ENCODE measurements at regions not wholly inside any gene's neighbourhood (a gene's known extent, or its start where the extent isn't known, plus 50 kb on each side); places are given as distances from the start of the nearest gene placed in this dataset.

- TF ChIP-seq CTCF (IDR thresholded peaks at IDR 0.05; ENCODE audit: borderline replicate concordance, insufficient read depth, low read depth, low read length) = no peak
- H3K4me3 ChIP-seq (ENCODE audit: low read depth, low read length) = no peak overlapping the region
Measured at GRCh38 chr14:65866886-65867285, 454.4 kb downstream of the FUT8 start.

- TF ChIP-seq CTCF (IDR thresholded peaks at IDR 0.05; ENCODE audit: borderline replicate concordance, insufficient read depth, low read depth, low read length) = no peak
- H3K4me3 ChIP-seq (ENCODE audit: low read depth, low read length) = no peak overlapping the region
Measured at GRCh38 chr14:65867333-65867732, 454.8 kb downstream of the FUT8 start.

DNA sequence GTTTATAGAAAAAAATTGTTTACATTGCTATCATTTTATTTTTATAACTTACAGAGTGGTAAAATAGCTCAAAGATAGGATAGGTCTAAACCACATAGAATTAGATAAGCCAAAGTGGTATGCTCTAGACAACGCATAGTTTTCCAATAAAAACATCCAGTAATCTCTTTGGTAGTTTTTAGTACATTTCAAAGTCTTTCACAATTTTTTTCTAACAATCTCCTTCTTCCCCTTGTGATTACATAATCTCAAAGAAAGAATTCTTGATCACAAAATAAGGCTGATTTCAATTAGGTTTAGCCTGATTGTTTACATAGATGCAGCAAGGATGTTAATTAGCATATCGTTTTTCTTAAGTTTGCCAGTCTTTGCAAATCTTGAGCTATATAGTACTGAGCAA is 460.0 kb downstream of the FUT8 start:
- TF ChIP-seq CTCF (IDR thresholded peaks at IDR 0.05; ENCODE audit: borderline replicate concordance, insufficient read depth, low read depth, low read length) = no peak
- H3K4me3 ChIP-seq (ENCODE audit: low read depth, low read length) = no peak overlapping the region

GRCh38 chr14:65877166-65877565 is 464.6 kb downstream of the FUT8 start:
- H3K4me3 ChIP-seq (ENCODE audit: low read depth, low read length) = no peak overlapping the region
- no peak for TF ChIP-seq CTCF (IDR thresholded peaks at IDR 0.05; ENCODE audit: borderline replicate concordance, insufficient read depth, low read depth, low read length)

- no peak for TF ChIP-seq CTCF (IDR thresholded peaks at IDR 0.05; ENCODE audit: borderline replicate concordance, insufficient read depth, low read depth, low read length)
- H3K4me3 ChIP-seq (ENCODE audit: low read depth, low read length) = no peak overlapping the region
Measured at GRCh38 chr14:65877624-65878023, 465.1 kb downstream of the FUT8 start.

DNA sequence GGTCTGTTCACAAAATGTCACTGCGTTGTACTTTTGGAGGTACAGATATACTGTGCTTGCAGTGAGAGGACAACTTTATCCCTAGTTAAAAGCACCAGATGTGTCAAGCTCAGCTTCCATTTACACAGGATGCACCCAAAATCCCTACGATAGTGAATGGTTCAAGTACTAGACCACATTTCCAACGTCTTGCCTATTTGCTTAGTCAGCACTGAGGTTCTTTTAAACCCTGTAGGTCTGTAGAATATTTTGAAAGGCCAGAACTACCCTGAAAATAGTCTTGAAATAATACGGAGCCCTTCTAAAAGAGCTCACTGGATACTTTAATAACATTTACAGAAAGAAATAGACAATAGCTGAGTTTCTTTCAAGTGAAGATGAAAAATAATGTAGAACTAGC is 466.1 kb downstream of the FUT8 start:
- no peak for TF ChIP-seq CTCF (IDR thresholded peaks at IDR 0.05; ENCODE audit: borderline replicate concordance, insufficient read depth, low read depth, low read length)
- H3K4me3 ChIP-seq (ENCODE audit: low read depth, low read length) = no peak overlapping the region

DNA sequence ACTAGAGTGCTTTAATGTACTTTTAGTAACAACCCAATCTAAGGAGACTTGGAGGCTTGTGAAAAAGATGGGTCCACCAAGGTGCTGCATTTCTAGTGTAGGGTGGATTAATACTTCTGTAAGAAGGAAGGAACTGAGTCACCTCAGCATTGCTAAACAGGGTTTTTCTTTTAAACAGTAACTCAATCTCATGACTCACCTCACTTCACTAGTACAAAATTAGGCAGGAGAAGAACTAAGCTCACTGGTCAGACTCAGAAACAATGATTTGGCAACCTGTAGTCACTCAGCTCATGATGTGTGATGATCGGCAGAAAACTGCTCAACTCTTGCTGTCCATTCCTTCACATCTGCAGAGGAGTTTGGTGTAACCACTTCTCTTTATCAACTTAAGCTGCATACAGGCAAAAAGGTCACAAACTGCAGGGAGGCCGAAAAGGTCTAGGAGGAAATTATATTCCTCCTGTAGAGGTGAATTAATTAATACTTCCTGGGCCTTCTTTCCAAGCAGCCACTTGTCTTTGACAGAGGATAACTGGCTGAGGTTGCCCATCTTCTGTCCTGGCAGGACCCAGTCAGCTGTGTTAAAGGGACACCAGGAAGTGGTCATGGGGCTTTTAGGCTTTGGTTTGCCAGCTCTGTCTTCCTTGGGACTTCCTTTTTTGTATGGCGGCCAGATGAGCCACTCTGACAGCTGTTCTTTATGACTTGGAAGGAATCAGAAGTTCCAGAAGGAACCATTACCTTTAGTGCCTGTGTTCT is 466.9 kb downstream of the FUT8 start:
- no peak overlapping the region for H3K4me3 ChIP-seq (ENCODE audit: low read depth, low read length)
- TF ChIP-seq CTCF (IDR thresholded peaks at IDR 0.05; ENCODE audit: borderline replicate concordance, insufficient read depth, low read depth, low read length) = no peak

All from GM12875 (cell line).